SU-DHL-6 (cell line): ENCODE measurements at regions not wholly inside any gene's neighbourhood (a gene's known extent, or its start where the extent isn't known, plus 50 kb on each side); places are given as distances from the start of the nearest gene placed in this dataset.

ENCODE experiments used
- EZH2phosphoT487 ChIP-seq: fragments of 200-600 bp; sonication (generic), shearing (Covaris generic); conservative IDR thresholded peaks from 2 replicates; pipeline ENCODE4 v1.6.1; 2018; ENCODE audit warnings: mild to moderate bottlenecking, antibody characterized with exemption, low read length, moderate library complexity, mixed read lengths
- TF ChIP-seq, protein P1 (sequence below): fragments of 200-600 bp; sonication (generic); IDR thresholded peaks from one replicate; pipeline ENCODE4 v1.5.1; 2017; ENCODE audit warnings: antibody characterized with exemption, mild to moderate bottlenecking, low read length, moderate library complexity; ENCODE audit not compliant: insufficient read depth, poor library complexity, severe bottlenecking

DNA sequence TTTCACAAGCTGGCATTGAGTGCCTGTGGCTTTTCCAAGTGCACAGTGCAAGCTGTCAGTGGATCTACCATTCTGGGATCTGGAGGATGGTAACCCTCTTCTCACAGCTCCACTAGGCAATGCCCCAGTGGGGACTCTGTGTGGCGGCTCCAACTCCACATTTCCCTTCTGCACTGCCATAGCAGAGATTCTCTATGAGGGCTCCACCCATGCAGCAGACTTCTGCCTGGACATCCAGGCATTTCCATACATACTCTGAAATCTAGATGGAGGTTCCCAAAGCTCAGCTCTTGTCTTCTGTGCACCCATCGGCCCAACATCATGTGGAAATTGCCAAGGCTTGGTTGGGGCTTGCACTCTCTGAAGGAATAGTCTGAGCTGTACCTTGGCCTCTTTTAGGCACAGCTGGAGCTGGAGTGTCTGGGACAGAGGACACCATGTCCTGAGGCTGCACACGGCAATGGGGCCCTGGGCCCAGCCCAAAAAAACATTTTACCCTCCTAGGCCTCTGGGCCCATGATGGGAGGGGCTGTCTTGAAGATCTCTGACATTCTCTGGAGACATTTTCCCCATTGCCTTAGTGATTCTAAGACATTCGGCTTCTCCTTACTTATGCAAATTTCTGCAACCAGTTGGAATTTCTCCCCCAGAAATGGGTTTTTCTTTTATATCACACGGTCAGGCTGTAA lies 313.3 kb upstream of the SFSWAP start:
- TF ChIP-seq, protein P1, sequence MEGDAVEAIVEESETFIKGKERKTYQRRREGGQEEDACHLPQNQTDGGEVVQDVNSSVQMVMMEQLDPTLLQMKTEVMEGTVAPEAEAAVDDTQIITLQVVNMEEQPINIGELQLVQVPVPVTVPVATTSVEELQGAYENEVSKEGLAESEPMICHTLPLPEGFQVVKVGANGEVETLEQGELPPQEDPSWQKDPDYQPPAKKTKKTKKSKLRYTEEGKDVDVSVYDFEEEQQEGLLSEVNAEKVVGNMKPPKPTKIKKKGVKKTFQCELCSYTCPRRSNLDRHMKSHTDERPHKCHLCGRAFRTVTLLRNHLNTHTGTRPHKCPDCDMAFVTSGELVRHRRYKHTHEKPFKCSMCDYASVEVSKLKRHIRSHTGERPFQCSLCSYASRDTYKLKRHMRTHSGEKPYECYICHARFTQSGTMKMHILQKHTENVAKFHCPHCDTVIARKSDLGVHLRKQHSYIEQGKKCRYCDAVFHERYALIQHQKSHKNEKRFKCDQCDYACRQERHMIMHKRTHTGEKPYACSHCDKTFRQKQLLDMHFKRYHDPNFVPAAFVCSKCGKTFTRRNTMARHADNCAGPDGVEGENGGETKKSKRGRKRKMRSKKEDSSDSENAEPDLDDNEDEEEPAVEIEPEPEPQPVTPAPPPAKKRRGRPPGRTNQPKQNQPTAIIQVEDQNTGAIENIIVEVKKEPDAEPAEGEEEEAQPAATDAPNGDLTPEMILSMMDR: no peak
- no peak for TF ChIP-seq EZH2phosphoT487
